Activated CD4-positive, alpha-beta T cell treated with anti-CD3 and anti-CD28 coated beads for 4 hours (primary cell): ENCODE measurements at regions not wholly inside any gene's neighbourhood (a gene's known extent, or its start where the extent isn't known, plus 50 kb on each side); places are given as distances from the start of the nearest gene placed in this dataset.

Experiments
- DNase-seq, 2 donors: peaks; one replicate each; pipeline ENCODE4 v3.0.0-alpha.2; 2020

- no peak for DNase-seq
Measured at GRCh38 chr18:59954755-59955156, 55.0 kb downstream of the PMAIP1 start.

GRCh38 chr18:59954241-59954640, 54.4 kb downstream of the PMAIP1 start:
- DNase-seq, result no peak
